Calu3 (cell line): ENCODE measurements at regions not wholly inside any gene's neighbourhood (a gene's known extent, or its start where the extent isn't known, plus 50 kb on each side); places are given as distances from the start of the nearest gene placed in this dataset.
"Not testable (repeated sequence)": the region's sequence is repeated elsewhere in the genome, so short reads cannot be mapped to it uniquely, and the experiment has no call there.

Experiments used
- BruUV-seq: library from RNA; stranded (reverse); fragments of 400-500 nt; replicated peaks from 2 replicates; lab custom pipeline; 2021; lab: Mats Ljungman, UMichigan
- CTCF ChIA-PET: fragments of 300-600 bp; sonication (Branson Sonifier 250); formaldehyde crosslinking; loops from one replicate; lab custom pipeline; 2022; ENCODE audit warnings: antibody characterized with exemption; lab: Charles Lee
- DNase-seq: peaks from one replicate; pipeline ENCODE4 v3.0.0; 2022
- H3K27ac Mint-ChIP-seq: one replicate; pipeline ENCODE4 v1.8.0; 2022; ENCODE audit warnings: mixed read lengths; ENCODE audit not compliant: unreplicated experiment
- H3K27me3 Mint-ChIP-seq: one replicate; pipeline ENCODE4 v1.8.0; 2022; ENCODE audit warnings: mixed read lengths; ENCODE audit not compliant: unreplicated experiment
- H3K36me3 Mint-ChIP-seq: one replicate; pipeline ENCODE4 v1.8.0; 2022; ENCODE audit warnings: mild to moderate bottlenecking, moderate library complexity, mixed read lengths; ENCODE audit not compliant: insufficient read depth, unreplicated experiment
- H3K4me1 Mint-ChIP-seq: one replicate; pipeline ENCODE4 v1.8.0; 2022; ENCODE audit warnings: mild to moderate bottlenecking, low read depth, mixed read lengths; ENCODE audit not compliant: unreplicated experiment
- H3K4me3 Mint-ChIP-seq: one replicate; pipeline ENCODE4 v1.8.0; 2022; ENCODE audit warnings: mild to moderate bottlenecking, low read depth, moderate library complexity, mixed read lengths; ENCODE audit not compliant: unreplicated experiment
- H3K9me3 Mint-ChIP-seq: one replicate; pipeline ENCODE4 v1.8.0; 2022; ENCODE audit warnings: low read depth, mixed read lengths; ENCODE audit not compliant: unreplicated experiment
- CTCF ChIP-seq: fragments of 200-600 bp; IDR thresholded peaks from one replicate; pipeline ENCODE4 v1.8.0; 2022; ENCODE audit warnings: antibody characterized with exemption; ENCODE audit not compliant: unreplicated experiment
- intact Hi-C: fragments of 100-400 bp; cut with micrococcal nuclease; formaldehyde crosslinking; loops from one replicate; pipeline ENCODE4 v1.10.0; 2022; ENCODE audit not compliant: unreplicated experiment

- TF ChIP-seq CTCF: no peak
- intact Hi-C loops: no loop called here
- Mint-ChIP-seq H3K27ac (no peak overlapping the region), H3K4me3 (no peak overlapping the region), H3K9me3 (peaks cover 17% of the 10 kb centered on the region), H3K27me3 (no peaks in the 10 kb centered on the region), H3K36me3 (peaks cover 1% of the 10 kb centered on the region), H3K4me1 (no peaks in the 10 kb centered on the region)
- BruUV-seq: no TSS peak
- CTCF ChIA-PET: no interaction called here
- DNase-seq: no peak
These were observed 136.3 kb downstream of the ZNF248 start for GRCh38 chr10:37721100-37721499.

GRCh38 chr10:37718060-37718459, 139.3 kb downstream of the ZNF248 start:
- H3K27ac Mint-ChIP-seq, H3K4me1 Mint-ChIP-seq, DNase-seq, H3K4me3 Mint-ChIP-seq, CTCF ChIA-PET, H3K36me3 Mint-ChIP-seq, BruUV-seq, intact Hi-C loops, H3K27me3 Mint-ChIP-seq: not testable (repeated sequence)
- peaks cover 15% of the 10 kb centered on the region for H3K9me3 Mint-ChIP-seq

DNA sequence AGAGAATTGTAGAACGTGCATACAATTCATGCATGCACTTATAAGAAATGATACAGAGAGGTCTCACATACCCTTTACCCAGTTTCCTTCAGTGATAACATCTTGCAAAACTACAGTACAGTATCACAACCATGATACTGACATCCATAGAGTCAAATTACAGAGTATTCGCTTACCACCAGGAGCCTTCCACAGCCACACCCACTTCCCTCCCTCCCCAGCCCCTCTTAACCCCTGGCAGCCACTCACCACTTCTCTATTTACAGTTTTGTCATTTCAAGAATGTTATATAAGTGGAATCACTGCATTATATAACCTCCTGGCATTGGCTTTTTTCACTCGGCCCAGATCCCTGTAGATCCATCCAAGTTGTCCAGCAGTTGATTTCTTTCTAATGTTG, 143.8 kb downstream of the ZNF248 start:
- TF ChIP-seq CTCF: no peak
- no peaks in the 10 kb centered on the region for H3K27me3 Mint-ChIP-seq
- peaks cover 8% of the 10 kb centered on the region for H3K9me3 Mint-ChIP-seq
- CTCF ChIA-PET: interaction anchor here (0.7 kb wide), 1 partner anchor 8 kb away, joined by 3 read pairs; no protein-coding TSS in a partner anchor
- H3K36me3 Mint-ChIP-seq: no peaks in the 10 kb centered on the region
- no peak overlapping the region for H3K27ac Mint-ChIP-seq
- H3K4me1 Mint-ChIP-seq: no peaks in the 10 kb centered on the region
- DNase-seq: no peak
- BruUV-seq: no TSS peak
- H3K4me3 Mint-ChIP-seq: no peak overlapping the region
- intact Hi-C loops: no loop called here

- intact Hi-C loops: no loop called here
- CTCF ChIA-PET: no interaction called here
- DNase-seq: no peak
- BruUV-seq: no TSS peak
- Mint-ChIP-seq H3K27ac (no peak overlapping the region), H3K9me3 (peaks cover 6% of the 10 kb centered on the region), H3K4me3 (no peak overlapping the region), H3K4me1 (no peaks in the 10 kb centered on the region), H3K36me3 (no peaks in the 10 kb centered on the region), H3K27me3 (no peaks in the 10 kb centered on the region)
- no peak for TF ChIP-seq CTCF
These were observed 144.3 kb downstream of the ZNF248 start for GRCh38 chr10:37713132-37713501.

DNA sequence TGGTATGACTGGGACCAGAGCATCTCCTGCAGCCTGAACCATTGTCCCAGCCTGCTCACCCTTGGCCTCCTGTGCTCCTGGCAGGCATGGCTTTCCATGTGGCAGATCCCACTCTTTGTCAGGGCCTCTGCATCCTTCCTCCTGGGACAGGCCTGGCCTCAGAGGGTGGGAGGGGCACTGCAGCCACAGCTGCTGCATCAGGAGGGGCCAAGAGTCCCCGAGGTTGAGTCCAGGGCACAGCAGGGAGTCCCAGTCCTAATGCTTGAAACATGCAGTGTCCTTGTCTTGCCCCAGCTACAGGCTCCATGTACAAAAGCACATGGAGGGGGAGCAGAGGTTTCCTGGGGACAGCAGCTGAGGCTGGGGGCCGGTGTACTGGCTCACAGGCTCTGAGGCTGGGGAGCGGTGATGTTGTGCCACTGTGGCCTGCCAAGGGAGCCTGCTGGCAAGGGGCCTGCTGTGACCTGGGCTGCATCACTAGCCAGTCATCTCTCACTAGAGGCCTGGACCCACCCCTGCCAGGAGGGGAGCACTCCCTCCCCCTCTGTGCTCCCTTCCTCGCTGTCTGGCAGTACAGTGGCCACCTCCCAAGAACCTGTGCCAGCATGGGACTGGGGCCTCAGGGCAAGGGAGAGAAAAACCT, 144.8 kb downstream of the ZNF248 start:
- no peak for TF ChIP-seq CTCF
- Mint-ChIP-seq H3K4me3 (no peak overlapping the region), H3K27ac (no peak overlapping the region), H3K36me3 (no peaks in the 10 kb centered on the region), H3K27me3 (no peaks in the 10 kb centered on the region), H3K4me1 (no peaks in the 10 kb centered on the region), H3K9me3 (peaks cover 8% of the 10 kb centered on the region)
- DNase-seq: no peak
- intact Hi-C loops: no loop called here
- no TSS peak for BruUV-seq
- CTCF ChIA-PET: no interaction called here
